ENCODE measurements at regions not wholly inside any gene's neighbourhood (a gene's known extent, or its start where the extent isn't known, plus 50 kb on each side); places are given as distances from the start of the nearest gene placed in this dataset.

DNA sequence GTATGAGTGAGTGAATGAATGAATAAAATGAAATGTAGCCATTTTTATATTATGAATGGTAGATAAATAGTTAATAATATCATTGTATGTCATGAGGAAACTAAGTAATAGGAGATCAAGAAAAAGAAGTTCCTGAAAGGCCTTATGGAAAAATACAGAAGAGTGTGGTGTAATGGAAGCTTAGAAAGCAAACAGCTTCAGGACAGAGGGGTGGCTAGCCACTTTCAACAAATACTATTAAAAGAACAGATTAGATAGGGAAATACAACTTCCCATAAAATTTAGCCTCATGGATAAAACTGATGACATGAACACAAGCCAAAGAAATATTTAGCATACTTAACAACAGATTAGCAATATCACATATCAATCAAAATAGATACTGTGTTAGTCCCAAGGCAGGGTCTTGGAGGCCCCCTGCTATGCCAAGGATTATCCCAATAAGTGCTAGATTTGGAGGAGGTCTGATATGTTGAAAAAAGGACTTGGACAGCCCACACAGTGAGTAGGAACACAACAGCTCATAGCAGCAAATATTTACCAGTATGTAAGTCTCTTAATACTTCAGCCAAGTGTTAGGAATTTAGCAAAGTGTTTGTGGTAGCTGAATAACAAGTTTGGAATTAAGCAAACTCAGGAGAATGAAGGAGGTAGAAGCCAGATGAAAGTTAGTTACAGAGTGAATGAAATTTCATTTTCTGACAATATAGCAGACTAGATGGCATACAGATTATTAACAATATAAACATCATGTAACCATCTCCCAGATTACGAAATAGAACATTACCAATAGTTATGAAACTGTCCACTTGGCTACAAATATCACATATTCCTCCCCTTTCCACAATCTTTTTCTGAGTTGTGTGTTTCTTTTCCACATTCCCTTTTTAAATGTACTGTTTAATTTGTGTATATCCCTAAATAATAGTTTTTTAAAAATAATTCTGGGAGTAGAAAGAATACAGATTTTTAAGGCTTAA lies 1632.0 kb downstream of the PCDH9 start:
- Histone ChIP-seq H3K27ac (ENCODE audit: insufficient read depth in 1 of 2, low read depth in 1 of 2, low read length in 2 of 2, poor library complexity in 1 of 2, severe bottlenecking in 2 of 2) (no peak overlapping the region), H3K27me3 (replicated peaks in 2 of 5; ENCODE audit: control insufficient read depth in 4 of 5, insufficient read depth in 5 of 5, low read length in 4 of 5) (no peaks in the 10 kb centered on the region), H3K4me1 (ENCODE audit: control extremely low read depth in 1 of 4, control insufficient read depth in 4 of 4, insufficient read depth in 4 of 4, low read length in 3 of 4) (no peaks in the 10 kb centered on the region), H3K36me3 (ENCODE audit: control insufficient read depth in 4 of 4, insufficient read depth in 4 of 4, low read length in 3 of 4) (no peaks in the 10 kb centered on the region), H3K9me3 (ENCODE audit: control extremely low read depth in 1 of 5, control insufficient read depth in 4 of 5, insufficient read depth in 2 of 5, low read depth in 1 of 5, low read length in 4 of 5) (no peaks in the 10 kb centered on the region), H3K4me3 (ENCODE audit: control insufficient read depth in 1 of 7, extremely low read depth in 1 of 7, insufficient read depth in 4 of 7, low read depth in 2 of 7, low read length in 6 of 7) (no peak overlapping the region)
- CTCF ChIA-PET: interaction anchor here (0.7 to 1.0 kb wide), 2 partner anchors 40 to 302 kb away, joined by 3 to 4 read pairs; no protein-coding TSS in a partner anchor
- no peak for DNase-seq
- POLR2A ChIA-PET: interaction anchor here (0.7 kb wide), 1 partner anchor 24 kb away, joined by 3 read pairs; no protein-coding TSS in a partner anchor
- 100% methylated on average over 1 of the region's 1 CpG for WGBS (ENCODE audit: insufficient coverage)

- H3K4me1 ChIP-seq (ENCODE audit: control extremely low read depth in 1 of 4, control insufficient read depth in 4 of 4, insufficient read depth in 4 of 4, low read length in 3 of 4): no peaks in the 10 kb centered on the region
- ChIA-PET POLR2A (no interaction called here), CTCF (no interaction called here)
- DNase-seq: peak in 1 of 3 donors; percentile 13
- H3K27me3 ChIP-seq (replicated peaks in 2 of 5; ENCODE audit: control insufficient read depth in 4 of 5, insufficient read depth in 5 of 5, low read length in 4 of 5): no peaks in the 10 kb centered on the region
- H3K27ac ChIP-seq (ENCODE audit: insufficient read depth in 1 of 2, low read depth in 1 of 2, low read length in 2 of 2, poor library complexity in 1 of 2, severe bottlenecking in 2 of 2): no peak overlapping the region
- H3K4me3 ChIP-seq (ENCODE audit: control insufficient read depth in 1 of 7, extremely low read depth in 1 of 7, insufficient read depth in 4 of 7, low read depth in 2 of 7, low read length in 6 of 7): no peak overlapping the region
- no peaks in the 10 kb centered on the region for H3K9me3 ChIP-seq (ENCODE audit: control extremely low read depth in 1 of 5, control insufficient read depth in 4 of 5, insufficient read depth in 2 of 5, low read depth in 1 of 5, low read length in 4 of 5)
- no peaks in the 10 kb centered on the region for H3K36me3 ChIP-seq (ENCODE audit: control insufficient read depth in 4 of 4, insufficient read depth in 4 of 4, low read length in 3 of 4)
- WGBS (ENCODE audit: insufficient coverage): no CpG with 5 or more reads among the region's 2 CpGs
These were observed 1634.2 kb downstream of the PCDH9 start for GRCh38 chr13:65595916-65596315.

DNA sequence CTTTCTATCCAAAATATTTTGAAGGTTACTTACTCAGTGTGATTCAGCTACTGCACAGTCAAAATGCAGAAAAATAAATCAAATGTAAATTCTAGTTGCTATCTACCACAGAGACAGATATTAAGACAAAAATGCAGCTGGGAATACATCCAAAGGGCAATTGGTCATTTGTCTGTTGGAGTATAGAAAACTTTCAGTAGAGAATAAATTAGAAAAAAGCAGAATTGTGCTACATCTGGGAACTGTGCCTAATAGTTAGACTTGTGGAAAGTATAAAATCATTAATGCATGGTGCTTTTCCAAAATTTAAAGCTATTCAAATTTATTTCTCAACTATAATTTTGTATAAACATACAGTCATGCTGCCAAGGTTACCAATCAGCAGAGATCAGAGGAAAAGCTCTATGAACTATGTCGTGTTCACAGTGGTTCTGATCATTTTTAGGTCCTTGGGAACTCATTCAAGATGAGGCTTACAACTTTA lies 1635.8 kb downstream of the PCDH9 start:
- ChIA-PET CTCF (no interaction called here), POLR2A (no interaction called here)
- Histone ChIP-seq H3K27ac (ENCODE audit: insufficient read depth in 1 of 2, low read depth in 1 of 2, low read length in 2 of 2, poor library complexity in 1 of 2, severe bottlenecking in 2 of 2) (no peak overlapping the region), H3K36me3 (ENCODE audit: control insufficient read depth in 4 of 4, insufficient read depth in 4 of 4, low read length in 3 of 4) (no peaks in the 10 kb centered on the region), H3K27me3 (replicated peaks in 2 of 5; ENCODE audit: control insufficient read depth in 4 of 5, insufficient read depth in 5 of 5, low read length in 4 of 5) (no peaks in the 10 kb centered on the region), H3K4me3 (ENCODE audit: control insufficient read depth in 1 of 7, extremely low read depth in 1 of 7, insufficient read depth in 4 of 7, low read depth in 2 of 7, low read length in 6 of 7) (no peak overlapping the region), H3K9me3 (ENCODE audit: control extremely low read depth in 1 of 5, control insufficient read depth in 4 of 5, insufficient read depth in 2 of 5, low read depth in 1 of 5, low read length in 4 of 5) (no peaks in the 10 kb centered on the region), H3K4me1 (ENCODE audit: control extremely low read depth in 1 of 4, control insufficient read depth in 4 of 4, insufficient read depth in 4 of 4, low read length in 3 of 4) (no peaks in the 10 kb centered on the region)
- no peak for DNase-seq
- 100% methylated on average over 1 of the region's 1 CpG for WGBS (ENCODE audit: insufficient coverage)

DNA sequence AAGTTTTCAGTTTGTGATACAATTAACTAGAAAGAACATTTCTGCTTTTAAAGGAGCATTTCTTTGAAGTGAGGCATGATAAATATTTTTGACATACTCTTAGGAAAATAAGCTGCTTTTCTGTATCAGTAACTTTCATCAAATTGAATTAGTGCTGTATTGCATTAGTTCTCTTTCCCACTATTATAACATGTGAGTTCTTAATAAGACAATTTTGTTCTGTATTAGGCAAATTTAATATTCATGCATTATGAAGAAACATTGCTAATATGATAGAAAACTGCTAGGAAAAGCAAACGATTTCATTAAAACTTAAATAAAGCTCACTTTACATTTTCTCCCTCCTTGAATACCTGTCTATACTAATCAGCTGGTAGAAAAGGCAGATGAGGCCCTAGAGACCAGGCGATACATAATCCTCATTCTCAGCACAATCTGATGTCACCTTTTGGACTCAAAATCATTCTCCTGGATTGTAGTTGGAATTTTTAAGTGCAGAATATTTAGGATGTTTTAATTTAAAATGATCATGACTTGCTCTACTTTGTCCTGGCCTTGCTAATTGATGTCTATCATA lies 1636.8 kb downstream of the PCDH9 start:
- ChIA-PET POLR2A (no interaction called here), CTCF (no interaction called here)
- 86% methylated on average over 1 of the region's 2 CpGs for WGBS (ENCODE audit: insufficient coverage)
- Histone ChIP-seq H3K9me3 (ENCODE audit: control extremely low read depth in 1 of 5, control insufficient read depth in 4 of 5, insufficient read depth in 2 of 5, low read depth in 1 of 5, low read length in 4 of 5) (no peaks in the 10 kb centered on the region), H3K4me1 (ENCODE audit: control extremely low read depth in 1 of 4, control insufficient read depth in 4 of 4, insufficient read depth in 4 of 4, low read length in 3 of 4) (no peaks in the 10 kb centered on the region), H3K4me3 (ENCODE audit: control insufficient read depth in 1 of 7, extremely low read depth in 1 of 7, insufficient read depth in 4 of 7, low read depth in 2 of 7, low read length in 6 of 7) (no peak overlapping the region), H3K36me3 (ENCODE audit: control insufficient read depth in 4 of 4, insufficient read depth in 4 of 4, low read length in 3 of 4) (no peaks in the 10 kb centered on the region), H3K27me3 (replicated peaks in 2 of 5; ENCODE audit: control insufficient read depth in 4 of 5, insufficient read depth in 5 of 5, low read length in 4 of 5) (no peaks in the 10 kb centered on the region), H3K27ac (ENCODE audit: insufficient read depth in 1 of 2, low read depth in 1 of 2, low read length in 2 of 2, poor library complexity in 1 of 2, severe bottlenecking in 2 of 2) (no peak overlapping the region)
- DNase-seq: no peak

DNA sequence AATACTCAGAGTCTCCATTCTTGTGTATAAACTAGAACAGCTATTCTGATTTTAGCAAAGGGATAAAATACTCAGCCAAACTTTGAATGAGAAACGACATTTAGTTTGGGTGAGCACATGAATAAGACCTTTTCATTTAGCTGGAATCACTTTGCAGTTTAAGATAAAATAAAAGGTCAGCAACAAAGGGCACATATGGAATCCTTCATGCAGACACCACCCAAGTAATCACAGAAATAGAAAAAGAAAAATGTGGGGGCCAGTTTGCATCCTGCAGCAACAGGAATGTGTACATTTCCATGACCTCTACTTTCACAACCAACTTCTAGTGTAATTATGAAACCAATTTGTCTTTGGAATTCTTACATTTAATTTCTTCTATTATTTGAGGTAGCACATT lies 1637.4 kb downstream of the PCDH9 start:
- Histone ChIP-seq H3K36me3 (ENCODE audit: control insufficient read depth in 4 of 4, insufficient read depth in 4 of 4, low read length in 3 of 4) (no peaks in the 10 kb centered on the region), H3K4me1 (ENCODE audit: control extremely low read depth in 1 of 4, control insufficient read depth in 4 of 4, insufficient read depth in 4 of 4, low read length in 3 of 4) (no peaks in the 10 kb centered on the region), H3K9me3 (ENCODE audit: control extremely low read depth in 1 of 5, control insufficient read depth in 4 of 5, insufficient read depth in 2 of 5, low read depth in 1 of 5, low read length in 4 of 5) (no peaks in the 10 kb centered on the region), H3K4me3 (ENCODE audit: control insufficient read depth in 1 of 7, extremely low read depth in 1 of 7, insufficient read depth in 4 of 7, low read depth in 2 of 7, low read length in 6 of 7) (no peak overlapping the region), H3K27ac (ENCODE audit: insufficient read depth in 1 of 2, low read depth in 1 of 2, low read length in 2 of 2, poor library complexity in 1 of 2, severe bottlenecking in 2 of 2) (no peak overlapping the region), H3K27me3 (replicated peaks in 2 of 5; ENCODE audit: control insufficient read depth in 4 of 5, insufficient read depth in 5 of 5, low read length in 4 of 5) (no peaks in the 10 kb centered on the region)
- ChIA-PET CTCF (no interaction called here), POLR2A (no interaction called here)
- WGBS (ENCODE audit: insufficient coverage): 100% methylated on average over 1 of the region's 1 CpG
- DNase-seq: no peak

DNA sequence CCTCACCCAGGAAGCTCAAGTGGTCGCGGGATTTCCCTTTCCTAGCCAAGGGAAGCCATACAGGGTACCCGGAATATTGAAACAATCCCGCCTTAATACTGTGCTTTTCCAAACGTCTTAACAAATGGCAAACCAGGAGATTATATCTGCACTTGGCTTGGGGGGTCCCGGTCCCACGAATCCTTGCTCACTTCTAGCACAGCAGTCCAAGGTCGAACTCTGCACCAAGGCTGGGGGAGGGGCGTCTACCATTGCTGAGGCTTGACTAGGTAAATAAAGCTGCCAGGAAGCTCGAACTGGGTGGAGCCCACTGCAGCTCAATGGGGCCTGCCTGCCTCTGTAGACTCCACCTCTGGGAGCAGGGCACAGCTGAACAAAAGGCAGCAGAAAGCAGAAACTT lies 1644.8 kb downstream of the PCDH9 start:
- no peak overlapping the region for H3K27ac ChIP-seq (ENCODE audit: insufficient read depth in 1 of 2, low read depth in 1 of 2, low read length in 2 of 2, poor library complexity in 1 of 2, severe bottlenecking in 2 of 2)
- CTCF ChIA-PET: no interaction called here
- 96% methylated on average over 10 of the region's 10 CpGs for WGBS (ENCODE audit: insufficient coverage)
- no peak overlapping the region for H3K4me3 ChIP-seq (ENCODE audit: control insufficient read depth in 1 of 7, extremely low read depth in 1 of 7, insufficient read depth in 4 of 7, low read depth in 2 of 7, low read length in 6 of 7)
- no peaks in the 10 kb centered on the region for H3K9me3 ChIP-seq (ENCODE audit: control extremely low read depth in 1 of 5, control insufficient read depth in 4 of 5, insufficient read depth in 2 of 5, low read depth in 1 of 5, low read length in 4 of 5)
- POLR2A ChIA-PET: interaction anchor here (0.6 kb wide), 1 partner anchor 406 kb away, joined by 5 read pairs; no protein-coding TSS in a partner anchor
- H3K4me1 ChIP-seq (ENCODE audit: control extremely low read depth in 1 of 4, control insufficient read depth in 4 of 4, insufficient read depth in 4 of 4, low read length in 3 of 4): no peaks in the 10 kb centered on the region
- H3K27me3 ChIP-seq (replicated peaks in 2 of 5; ENCODE audit: control insufficient read depth in 4 of 5, insufficient read depth in 5 of 5, low read length in 4 of 5): no peaks in the 10 kb centered on the region
- H3K36me3 ChIP-seq (ENCODE audit: control insufficient read depth in 4 of 4, insufficient read depth in 4 of 4, low read length in 3 of 4): no peaks in the 10 kb centered on the region
- DNase-seq: no peak

- DNase-seq: no peak
- no peak overlapping the region for H3K27ac ChIP-seq (ENCODE audit: insufficient read depth in 1 of 2, low read depth in 1 of 2, low read length in 2 of 2, poor library complexity in 1 of 2, severe bottlenecking in 2 of 2)
- H3K4me3 ChIP-seq (ENCODE audit: control insufficient read depth in 1 of 7, extremely low read depth in 1 of 7, insufficient read depth in 4 of 7, low read depth in 2 of 7, low read length in 6 of 7): no peak overlapping the region
- ChIA-PET CTCF (no interaction called here), POLR2A (no interaction called here)
- no peaks in the 10 kb centered on the region for H3K9me3 ChIP-seq (ENCODE audit: control extremely low read depth in 1 of 5, control insufficient read depth in 4 of 5, insufficient read depth in 2 of 5, low read depth in 1 of 5, low read length in 4 of 5)
- H3K4me1 ChIP-seq (ENCODE audit: control extremely low read depth in 1 of 4, control insufficient read depth in 4 of 4, insufficient read depth in 4 of 4, low read length in 3 of 4): no peaks in the 10 kb centered on the region
- no CpG with 5 or more reads among the region's 2 CpGs for WGBS (ENCODE audit: insufficient coverage)
- no peaks in the 10 kb centered on the region for H3K27me3 ChIP-seq (replicated peaks in 2 of 5; ENCODE audit: control insufficient read depth in 4 of 5, insufficient read depth in 5 of 5, low read length in 4 of 5)
- no peaks in the 10 kb centered on the region for H3K36me3 ChIP-seq (ENCODE audit: control insufficient read depth in 4 of 4, insufficient read depth in 4 of 4, low read length in 3 of 4)
These were observed 1646.0 kb downstream of the PCDH9 start for GRCh38 chr13:65584126-65584525.
